Neural cell (in vitro differentiated cells): ENCODE measurements at regions not wholly inside any gene's neighbourhood (a gene's known extent, or its start where the extent isn't known, plus 50 kb on each side); places are given as distances from the start of the nearest gene placed in this dataset.

Source experiments
- H2AFZ ChIP-seq: fragments of 200-600, 300-800 bp; sonication (generic), shearing (Covaris generic); 2 replicates; pipeline ENCODE4 v1.6.0; 2014; ENCODE audit warnings: low read depth, mild to moderate bottlenecking, antibody characterized with exemption, low read length, moderate library complexity
- H3F3A ChIP-seq: fragments of 200-600 bp; shearing (Covaris generic); 2 replicates; pipeline ENCODE4 v1.6.1; 2016; ENCODE audit warnings: mild to moderate bottlenecking, moderate library complexity, mixed read lengths, antibody characterized with exemption, low read length; ENCODE audit not compliant: insufficient read depth, poor library complexity, severe bottlenecking
- H3K27ac ChIP-seq: fragments of 200-600, 300-800 bp; sonication (generic), shearing (Covaris generic); 2 replicates; pipeline ENCODE4 v1.5.1; 2014; ENCODE audit warnings: mild to moderate bottlenecking, low read length, moderate library complexity
- H3K27me3 ChIP-seq: fragments of 300-800, 200-600 bp; sonication (generic), shearing (Covaris generic); 2 replicates; pipeline ENCODE4 v1.6.0; 2014; ENCODE audit warnings: mild to moderate bottlenecking, low read depth, low read length, moderate library complexity; ENCODE audit not compliant: insufficient read depth
- H3K36me3 ChIP-seq: fragments of 300-800, 200-600 bp; sonication (generic), shearing (Covaris generic); 2 replicates; pipeline ENCODE4 v1.5.1; 2014; ENCODE audit warnings: mild to moderate bottlenecking, antibody characterized with exemption, low read length, moderate library complexity; ENCODE audit not compliant: insufficient read depth
- H3K4me2 ChIP-seq: fragments of 300-800, 200-600 bp; sonication (generic), shearing (Covaris generic); 2 replicates; pipeline ENCODE4 v1.6.0; 2014; ENCODE audit warnings: mild to moderate bottlenecking, low read length
- H3K4me3 ChIP-seq: fragments of 300-800, 200-600 bp; sonication (generic), shearing (Covaris generic); 2 replicates; pipeline ENCODE4 v1.5.1; 2014; ENCODE audit warnings: mild to moderate bottlenecking, low read length, moderate library complexity
- H3K79me2 ChIP-seq: fragments of 200-600 bp; shearing (Covaris generic); replicated peaks from 2 replicates; pipeline ENCODE4 v1.6.0; 2014; ENCODE audit warnings: mild to moderate bottlenecking, low read length, moderate library complexity; ENCODE audit not compliant: insufficient read depth
- H3K9ac ChIP-seq: fragments of 300-800, 200-600 bp; sonication (generic), shearing (Covaris generic); 2 replicates; pipeline ENCODE4 v1.6.1; 2016; ENCODE audit warnings: mild to moderate bottlenecking, low read length, mixed read lengths
- H3K9me2 ChIP-seq: fragments of 200-600 bp; shearing (Covaris generic); 2 replicates; pipeline ENCODE4 v1.6.1; 2016; ENCODE audit warnings: mild to moderate bottlenecking, low read length, mixed read lengths; ENCODE audit not compliant: insufficient read depth
- H3K9me3 ChIP-seq: fragments of 200-600, 300-800 bp; sonication (generic), shearing (Covaris generic); 2 replicates; pipeline ENCODE4 v1.6.1; 2016; ENCODE audit warnings: mild to moderate bottlenecking, mixed run types, low read length, moderate library complexity, mixed read lengths
- H4K20me1 ChIP-seq: fragments of 200-600 bp; shearing (Covaris generic); 2 replicates; pipeline ENCODE4 v1.6.1; 2016; ENCODE audit warnings: mild to moderate bottlenecking, mixed run types; ENCODE audit not compliant: insufficient read depth
- EP300 ChIP-seq: fragments of 450-650 bp; conservative IDR thresholded peaks from 2 replicates; pipeline ENCODE4 v1.6.1; 2014; ENCODE audit warnings: antibody characterized with exemption, mild to moderate bottlenecking, moderate library complexity; ENCODE audit not compliant: poor library complexity, severe bottlenecking
- EZH2 ChIP-seq: fragments of 200-600, 300-800 bp; shearing (Covaris generic), sonication (generic); IDR thresholded peaks from 2 replicates; pipeline ENCODE4 v1.6.1; 2014; ENCODE audit warnings: antibody characterized with exemption, low read length, borderline replicate concordance, mild to moderate bottlenecking; ENCODE audit not compliant: insufficient read depth, poor library complexity, severe bottlenecking
- MXI1 ChIP-seq: fragments of 450-650 bp; conservative IDR thresholded peaks from 2 replicates; pipeline ENCODE4 v1.6.1; 2014; ENCODE audit warnings: antibody characterized with exemption, mild to moderate bottlenecking; ENCODE audit not compliant: poor library complexity, severe bottlenecking
- POLR2AphosphoS5 ChIP-seq: IDR thresholded peaks from 2 replicates; pipeline ENCODE4 v1.6.1; 2012
- RAD21 ChIP-seq: fragments of 450-650 bp; conservative IDR thresholded peaks from 2 replicates; pipeline ENCODE4 v1.6.1; 2014; ENCODE audit warnings: antibody characterized with exemption, mild to moderate bottlenecking, moderate library complexity
- SMC3 ChIP-seq: fragments of 450-650 bp; conservative IDR thresholded peaks from 2 replicates; pipeline ENCODE4 v1.6.1; 2014; ENCODE audit warnings: antibody characterized with exemption, mild to moderate bottlenecking, moderate library complexity; ENCODE audit not compliant: poor library complexity
- TAF1 ChIP-seq: IDR thresholded peaks from 2 replicates; pipeline ENCODE4 v1.6.1; 2012; ENCODE audit warnings: low read depth
- TF ChIP-seq, protein P1 (sequence below): fragments of 450-650 bp; IDR thresholded peaks from 2 replicates; pipeline ENCODE4 v1.5.1; 2014; ENCODE audit warnings: antibody characterized with exemption, mild to moderate bottlenecking, moderate library complexity; ENCODE audit not compliant: poor library complexity, severe bottlenecking
- TF ChIP-seq, protein P2 (sequence below): IDR thresholded peaks from 2 replicates; pipeline ENCODE4 v1.6.1; 2012; ENCODE audit warnings: borderline replicate concordance

DNA sequence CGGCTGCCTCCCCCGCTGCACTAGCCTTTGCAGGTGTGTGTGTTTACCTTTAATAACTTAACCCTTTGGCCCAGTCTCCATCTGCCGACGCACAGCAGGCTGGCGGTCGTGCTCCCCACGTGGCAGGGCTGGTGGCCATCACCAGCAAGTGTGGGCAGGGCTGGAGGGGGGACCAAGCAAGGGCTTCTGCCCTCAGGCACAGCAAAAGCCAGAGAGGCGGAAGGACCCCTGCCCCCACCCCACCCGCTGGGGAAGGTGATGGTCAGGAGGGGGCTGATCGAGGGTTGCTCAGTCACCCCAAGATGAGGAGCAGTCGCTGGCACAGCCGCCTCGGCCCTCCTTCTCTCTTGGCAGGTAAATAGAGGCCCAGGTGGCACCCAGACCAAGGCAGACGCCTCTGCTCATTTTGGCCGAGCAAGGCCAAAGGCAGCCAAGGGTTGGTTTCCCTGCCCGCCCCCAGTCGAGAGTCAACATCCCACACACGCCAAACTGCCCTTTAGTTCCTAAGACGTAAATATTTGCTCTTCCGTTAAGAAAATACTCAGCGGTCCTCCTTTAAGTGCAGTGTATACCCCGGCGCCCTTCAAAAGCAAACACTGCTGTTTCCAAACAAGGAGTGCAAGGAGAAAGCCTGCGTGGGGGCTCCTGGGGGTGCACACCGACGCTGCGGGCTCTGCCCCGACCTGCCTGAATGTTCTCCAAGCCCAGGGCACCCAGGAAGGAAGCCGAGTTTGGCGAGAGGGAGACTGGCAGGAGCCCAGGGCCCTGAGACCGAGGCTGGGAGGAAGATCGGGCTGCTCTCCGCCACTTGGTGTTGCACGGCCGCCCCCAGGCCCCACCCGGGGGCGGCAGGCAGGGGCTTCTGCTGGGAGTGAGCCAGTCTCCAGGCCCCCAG, 82.7 kb downstream of the SIK1 start:
- Histone ChIP-seq H3K9me2 (no peaks in the 10 kb centered on the region), H2AFZ (no peak overlapping the region), H3K4me3 (no peak overlapping the region), H3K9me3 (no peaks in the 10 kb centered on the region), H3K36me3 (no peaks in the 10 kb centered on the region), H3F3A (no peaks in the 10 kb centered on the region), H3K4me2 (no peak overlapping the region), H4K20me1 (no peaks in the 10 kb centered on the region), H3K27ac (no peak overlapping the region), H3K9ac (no peak overlapping the region), H3K79me2 (no peaks in the 10 kb centered on the region), H3K27me3 (no peaks in the 10 kb centered on the region)
- TF ChIP-seq, protein P1, sequence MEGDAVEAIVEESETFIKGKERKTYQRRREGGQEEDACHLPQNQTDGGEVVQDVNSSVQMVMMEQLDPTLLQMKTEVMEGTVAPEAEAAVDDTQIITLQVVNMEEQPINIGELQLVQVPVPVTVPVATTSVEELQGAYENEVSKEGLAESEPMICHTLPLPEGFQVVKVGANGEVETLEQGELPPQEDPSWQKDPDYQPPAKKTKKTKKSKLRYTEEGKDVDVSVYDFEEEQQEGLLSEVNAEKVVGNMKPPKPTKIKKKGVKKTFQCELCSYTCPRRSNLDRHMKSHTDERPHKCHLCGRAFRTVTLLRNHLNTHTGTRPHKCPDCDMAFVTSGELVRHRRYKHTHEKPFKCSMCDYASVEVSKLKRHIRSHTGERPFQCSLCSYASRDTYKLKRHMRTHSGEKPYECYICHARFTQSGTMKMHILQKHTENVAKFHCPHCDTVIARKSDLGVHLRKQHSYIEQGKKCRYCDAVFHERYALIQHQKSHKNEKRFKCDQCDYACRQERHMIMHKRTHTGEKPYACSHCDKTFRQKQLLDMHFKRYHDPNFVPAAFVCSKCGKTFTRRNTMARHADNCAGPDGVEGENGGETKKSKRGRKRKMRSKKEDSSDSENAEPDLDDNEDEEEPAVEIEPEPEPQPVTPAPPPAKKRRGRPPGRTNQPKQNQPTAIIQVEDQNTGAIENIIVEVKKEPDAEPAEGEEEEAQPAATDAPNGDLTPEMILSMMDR = no peak
- TF ChIP-seq, protein P2, sequence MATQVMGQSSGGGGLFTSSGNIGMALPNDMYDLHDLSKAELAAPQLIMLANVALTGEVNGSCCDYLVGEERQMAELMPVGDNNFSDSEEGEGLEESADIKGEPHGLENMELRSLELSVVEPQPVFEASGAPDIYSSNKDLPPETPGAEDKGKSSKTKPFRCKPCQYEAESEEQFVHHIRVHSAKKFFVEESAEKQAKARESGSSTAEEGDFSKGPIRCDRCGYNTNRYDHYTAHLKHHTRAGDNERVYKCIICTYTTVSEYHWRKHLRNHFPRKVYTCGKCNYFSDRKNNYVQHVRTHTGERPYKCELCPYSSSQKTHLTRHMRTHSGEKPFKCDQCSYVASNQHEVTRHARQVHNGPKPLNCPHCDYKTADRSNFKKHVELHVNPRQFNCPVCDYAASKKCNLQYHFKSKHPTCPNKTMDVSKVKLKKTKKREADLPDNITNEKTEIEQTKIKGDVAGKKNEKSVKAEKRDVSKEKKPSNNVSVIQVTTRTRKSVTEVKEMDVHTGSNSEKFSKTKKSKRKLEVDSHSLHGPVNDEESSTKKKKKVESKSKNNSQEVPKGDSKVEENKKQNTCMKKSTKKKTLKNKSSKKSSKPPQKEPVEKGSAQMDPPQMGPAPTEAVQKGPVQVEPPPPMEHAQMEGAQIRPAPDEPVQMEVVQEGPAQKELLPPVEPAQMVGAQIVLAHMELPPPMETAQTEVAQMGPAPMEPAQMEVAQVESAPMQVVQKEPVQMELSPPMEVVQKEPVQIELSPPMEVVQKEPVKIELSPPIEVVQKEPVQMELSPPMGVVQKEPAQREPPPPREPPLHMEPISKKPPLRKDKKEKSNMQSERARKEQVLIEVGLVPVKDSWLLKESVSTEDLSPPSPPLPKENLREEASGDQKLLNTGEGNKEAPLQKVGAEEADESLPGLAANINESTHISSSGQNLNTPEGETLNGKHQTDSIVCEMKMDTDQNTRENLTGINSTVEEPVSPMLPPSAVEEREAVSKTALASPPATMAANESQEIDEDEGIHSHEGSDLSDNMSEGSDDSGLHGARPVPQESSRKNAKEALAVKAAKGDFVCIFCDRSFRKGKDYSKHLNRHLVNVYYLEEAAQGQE = no peak
- TF ChIP-seq EZH2 = no peak
- TF ChIP-seq MXI1 = no peak
- TF ChIP-seq TAF1 = no peak
- no peak for TF ChIP-seq SMC3
- no peak for TF ChIP-seq POLR2AphosphoS5
- TF ChIP-seq RAD21 = no peak
- TF ChIP-seq EP300 = no peak

DNA sequence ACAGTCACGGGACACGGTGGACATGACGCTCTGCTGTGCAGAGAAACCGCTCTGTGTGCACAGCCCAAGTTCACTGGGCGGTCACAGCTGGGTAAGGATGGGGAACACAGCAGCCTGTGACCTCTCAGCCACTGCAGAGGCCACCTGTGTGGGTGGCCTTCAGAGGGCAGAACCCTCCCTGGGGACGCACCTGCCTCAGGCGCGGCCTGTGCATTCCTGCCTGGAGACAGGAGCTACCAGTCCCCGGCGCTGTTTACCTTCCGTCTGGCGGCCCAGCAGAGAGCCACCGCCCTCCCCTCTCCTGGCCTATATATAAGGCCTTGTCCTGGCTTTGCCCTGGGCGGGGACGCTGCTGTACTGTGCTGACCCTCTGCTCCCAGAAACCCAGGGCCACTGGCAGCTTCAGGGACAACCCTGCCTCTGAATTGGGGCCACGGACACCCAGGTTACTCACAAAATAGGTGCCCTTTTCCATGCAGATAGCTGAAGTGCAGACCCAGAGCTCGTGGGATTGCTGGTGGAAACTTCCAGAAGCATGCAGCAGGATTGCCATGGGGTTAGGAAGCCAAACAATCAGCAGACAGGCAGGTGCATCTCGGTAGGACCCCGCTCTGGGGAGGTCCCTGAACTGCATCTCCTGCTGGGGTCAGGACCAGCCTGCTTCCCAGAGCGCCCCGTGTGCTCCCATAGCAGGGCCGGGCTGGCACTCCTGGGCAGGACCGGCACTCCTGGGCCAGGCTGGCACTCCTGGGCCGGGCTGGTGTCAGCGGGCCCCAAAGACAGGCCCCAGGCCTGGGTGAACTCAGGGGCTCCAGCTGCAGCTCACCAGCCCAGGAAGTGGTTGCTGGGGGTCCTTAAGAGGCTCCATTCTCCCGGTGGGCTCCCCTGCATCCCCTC, 83.6 kb downstream of the SIK1 start:
- H3K79me2 ChIP-seq = no peaks in the 10 kb centered on the region
- no peak for TF ChIP-seq TAF1
- TF ChIP-seq, protein P2 = no peak
- TF ChIP-seq POLR2AphosphoS5 = no peak
- no peak for TF ChIP-seq EP300
- TF ChIP-seq, protein P1 = no peak
- TF ChIP-seq EZH2 = no peak
- no peak for TF ChIP-seq RAD21
- TF ChIP-seq MXI1 = no peak
- no peak for TF ChIP-seq SMC3
- no peak overlapping the region for H2AFZ ChIP-seq
- no peaks in the 10 kb centered on the region for H3K9me3 ChIP-seq
- no peak overlapping the region for H3K9ac ChIP-seq
- H3F3A ChIP-seq = no peaks in the 10 kb centered on the region
- no peak overlapping the region for H3K4me3 ChIP-seq
- H3K27me3 ChIP-seq = no peaks in the 10 kb centered on the region
- no peaks in the 10 kb centered on the region for H4K20me1 ChIP-seq
- H3K4me2 ChIP-seq = no peak overlapping the region
- no peak overlapping the region for H3K27ac ChIP-seq
- no peaks in the 10 kb centered on the region for H3K9me2 ChIP-seq
- H3K36me3 ChIP-seq = no peaks in the 10 kb centered on the region
